Gastrocnemius medialis (tissue), 4 donors: ENCODE measurements at regions not wholly inside any gene's neighbourhood (a gene's known extent, or its start where the extent isn't known, plus 50 kb on each side); places are given as distances from the start of the nearest gene placed in this dataset.

Experiments used
- ATAC-seq, 2 donors: fragments of 150-250 bp; one replicate each; pipeline ENCODE4 v1.9.1; 2016
- DNase-seq, 2 donors: peaks; one replicate each; pipeline ENCODE4 v3.0.0-alpha.2; 2019
- H3K27ac ChIP-seq, 4 donors: fragments of 200-600 bp; sonication (generic); 1 replicate in 1 of 4; 2 replicates in 3 of 4; pipeline ENCODE4 v1.5.1; 2016 to 2018; ENCODE audit warnings: mild to moderate bottlenecking in 2 of 4, moderate library complexity in 1 of 4
- H3K27me3 ChIP-seq, 3 donors: fragments of 200-600 bp; sonication (generic) in 2 of 3; 1 replicate in 1 of 3; 2 replicates in 2 of 3; pipeline versions ENCODE4 v1.5.1 to v1.6.0; 2016 to 2019; ENCODE audit warnings: mild to moderate bottlenecking in 1 of 3, moderate library complexity in 1 of 3
- H3K36me3 ChIP-seq, 2 donors: fragments of 200-600 bp; sonication (generic) in 1 of 2; one replicate each; pipeline ENCODE4 v1.5.1; 2017 to 2018
- H3K4me1 ChIP-seq, 2 donors: fragments of 200-600 bp; sonication (generic) in 1 of 2; one replicate each; pipeline ENCODE4 v1.5.1; 2016 to 2017; ENCODE audit warnings: mild to moderate bottlenecking in 2 of 2
- H3K4me3 ChIP-seq, 4 donors: fragments of 200-600 bp; sonication (generic) in 3 of 4; 1 replicate in 1 of 4; 2 replicates in 3 of 4; pipeline ENCODE4 v1.5.1; 2016 to 2019; ENCODE audit warnings: mild to moderate bottlenecking in 2 of 4
- H3K9me3 ChIP-seq, 3 donors: fragments of 200-600 bp; sonication (generic) in 2 of 3; 1 replicate in 1 of 3; 2 replicates in 2 of 3; pipeline ENCODE4 v1.5.1; 2016 to 2019
- CTCF ChIP-seq, 5 experiments: fragments of 450-650 bp in 3 of 5; fragments of 200-600 bp in 2 of 5; sonication (generic) in 2 of 5; IDR thresholded peaks in 4 of 5; conservative IDR thresholded peaks in 1 of 5; 1 replicate in 4 of 5; 2 replicates in 1 of 5; pipeline ENCODE4 v1.5.1; 2016 to 2019; ENCODE audit warnings: antibody characterized with exemption in 5 of 5, mild to moderate bottlenecking in 3 of 5, moderate library complexity in 3 of 5
- POLR2A ChIP-seq, 2 donors: fragments of 450-650 bp; IDR thresholded peaks; one replicate each; pipeline ENCODE4 v1.6.1; 2017; ENCODE audit warnings: antibody characterized with exemption in 2 of 2, mild to moderate bottlenecking in 2 of 2, moderate library complexity in 2 of 2
- in situ Hi-C, 4 donors: fragments of 200-750 bp; cut with MboI; loops; one replicate each; pipeline versions ENCODE4 v1.15.0 to v1.8.0; 2017; ENCODE audit warnings: low sequenced_read_pairs in 4 of 4
- intact Hi-C: fragments of 100-400 bp; cut with DNase I; formaldehyde crosslinking; loops from one replicate; pipeline ENCODE4 v1.15.1; 2023; ENCODE audit warnings: low total_unique reads

GRCh38 chrX:85622635-85623034 is 243.2 kb upstream of the POF1B start:
- TF ChIP-seq POLR2A (IDR thresholded peaks at IDR 0.05) (no peak), CTCF (IDR thresholded peaks at IDR 0.05 in 4 of 5, conservative IDR thresholded peaks at IDR 0.05 in 1 of 5) (no peak)
- DNase-seq (no peak), ATAC-seq (no peak)
- H3K27me3 ChIP-seq, result no peaks in the 10 kb centered on the region
- H3K36me3 ChIP-seq, result no peaks in the 10 kb centered on the region
- intact Hi-C loops (no loop called here), in situ Hi-C loops (no loop called here)
- H3K4me1 ChIP-seq, result no peaks in the 10 kb centered on the region
- no peaks in the 10 kb centered on the region for H3K9me3 ChIP-seq
- no peak overlapping the region for H3K4me3 ChIP-seq
- no peak overlapping the region for H3K27ac ChIP-seq

DNA sequence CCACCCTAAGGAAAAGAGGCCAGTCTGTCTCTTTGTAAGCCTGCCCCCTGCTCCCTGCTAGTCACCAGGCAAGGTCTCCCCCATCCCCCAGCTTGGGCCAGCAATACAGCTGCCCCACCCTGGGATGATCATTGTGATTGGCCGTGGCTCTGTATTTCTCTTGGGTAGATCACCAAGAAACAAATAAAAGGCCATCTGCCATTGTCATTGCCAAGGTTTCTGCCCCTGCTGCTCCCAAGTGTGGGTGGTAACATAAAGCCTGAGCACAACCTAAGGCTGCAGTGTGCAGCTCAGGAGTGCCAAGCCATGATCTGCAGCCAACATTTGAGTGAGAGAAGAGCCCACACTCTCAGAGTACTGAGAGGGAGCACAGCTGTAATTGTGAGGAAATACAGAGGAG is 241.0 kb upstream of the POF1B start:
- H3K4me1 ChIP-seq, result no peaks in the 10 kb centered on the region
- no peak overlapping the region for H3K4me3 ChIP-seq
- H3K27ac ChIP-seq, result no peak overlapping the region
- ATAC-seq (no peak), DNase-seq (no peak)
- no peaks in the 10 kb centered on the region for H3K36me3 ChIP-seq
- no peaks in the 10 kb centered on the region for H3K27me3 ChIP-seq
- in situ Hi-C loops (no loop called here), intact Hi-C loops (no loop called here)
- TF ChIP-seq POLR2A (IDR thresholded peaks at IDR 0.05) (no peak), CTCF (IDR thresholded peaks at IDR 0.05 in 4 of 5, conservative IDR thresholded peaks at IDR 0.05 in 1 of 5) (no peak)
- H3K9me3 ChIP-seq, result no peaks in the 10 kb centered on the region

DNA sequence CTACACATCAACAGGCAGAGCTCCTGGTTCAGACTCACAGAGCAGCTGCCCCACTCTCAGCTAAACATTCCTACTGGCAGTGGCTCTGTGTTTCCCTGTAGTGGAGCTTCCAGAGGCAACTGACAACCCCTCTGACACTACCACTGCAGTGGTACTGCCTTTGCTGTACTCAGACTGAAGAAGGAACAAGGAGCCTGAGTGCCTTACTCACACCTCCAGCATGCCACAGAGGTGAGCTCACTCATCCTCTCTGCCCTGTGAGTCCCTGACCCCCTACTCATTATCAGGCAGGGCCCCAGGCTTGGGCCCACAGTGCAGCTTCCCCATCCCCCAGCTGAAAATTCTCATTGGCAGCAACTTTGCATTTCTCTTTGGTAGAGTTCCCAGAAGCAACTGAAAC is 240.5 kb upstream of the POF1B start:
- no peaks in the 10 kb centered on the region for H3K9me3 ChIP-seq
- H3K4me1 ChIP-seq, result no peaks in the 10 kb centered on the region
- in situ Hi-C loops, result no loop called here
- H3K27me3 ChIP-seq, result no peaks in the 10 kb centered on the region
- TF ChIP-seq CTCF (IDR thresholded peaks at IDR 0.05 in 4 of 5, conservative IDR thresholded peaks at IDR 0.05 in 1 of 5), result no peak
- TF ChIP-seq POLR2A (IDR thresholded peaks at IDR 0.05), result no peak
- DNase-seq (no peak), ATAC-seq (no peak)
- H3K4me3 ChIP-seq, result no peak overlapping the region
- no peaks in the 10 kb centered on the region for H3K36me3 ChIP-seq
- no peak overlapping the region for H3K27ac ChIP-seq
- intact Hi-C loops, result no loop called here

GRCh38 chrX:85611926-85612325 is 232.5 kb upstream of the POF1B start:
- ATAC-seq (no peak), DNase-seq (no peak)
- TF ChIP-seq CTCF (IDR thresholded peaks at IDR 0.05 in 4 of 5, conservative IDR thresholded peaks at IDR 0.05 in 1 of 5) (no peak), POLR2A (IDR thresholded peaks at IDR 0.05) (no peak)
- no peak overlapping the region for H3K27ac ChIP-seq
- H3K27me3 ChIP-seq, result no peaks in the 10 kb centered on the region
- no peaks in the 10 kb centered on the region for H3K4me1 ChIP-seq
- intact Hi-C loops (no loop called here), in situ Hi-C loops (no loop called here)
- no peak overlapping the region for H3K4me3 ChIP-seq
- no peaks in the 10 kb centered on the region for H3K9me3 ChIP-seq
- no peaks in the 10 kb centered on the region for H3K36me3 ChIP-seq

DNA sequence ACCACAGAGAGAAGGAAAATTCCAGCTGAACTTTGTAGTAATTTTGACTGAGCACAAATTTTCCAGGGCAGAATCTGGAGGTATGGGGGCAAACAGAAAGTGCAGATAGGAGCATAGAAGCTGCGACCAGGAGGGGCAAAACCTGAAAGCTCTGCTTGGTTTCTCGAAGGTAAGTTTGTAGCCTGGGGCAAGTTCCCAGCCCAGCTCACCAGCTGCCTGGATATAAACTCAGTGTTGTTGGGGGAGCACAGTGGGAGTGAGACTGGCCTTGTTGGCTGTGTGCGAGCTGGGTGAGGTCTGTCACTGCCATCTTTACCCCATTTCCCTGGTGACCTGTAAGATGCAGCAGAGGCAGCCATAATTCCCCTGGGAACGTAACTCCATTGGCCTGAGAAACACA is 213.5 kb upstream of the POF1B start:
- H3K4me3 ChIP-seq, result no peak overlapping the region
- H3K27me3 ChIP-seq, result no peaks in the 10 kb centered on the region
- in situ Hi-C loops (no loop called here), intact Hi-C loops (no loop called here)
- TF ChIP-seq CTCF (IDR thresholded peaks at IDR 0.05 in 4 of 5, conservative IDR thresholded peaks at IDR 0.05 in 1 of 5) (no peak), POLR2A (IDR thresholded peaks at IDR 0.05) (no peak)
- H3K27ac ChIP-seq, result no peak overlapping the region
- H3K4me1 ChIP-seq, result no peaks in the 10 kb centered on the region
- no peaks in the 10 kb centered on the region for H3K36me3 ChIP-seq
- H3K9me3 ChIP-seq, result no peaks in the 10 kb centered on the region
- ATAC-seq (no peak), DNase-seq (no peak)
